GM12892 (cell line): ENCODE measurements at regions not wholly inside any gene's neighbourhood (a gene's known extent, or its start where the extent isn't known, plus 50 kb on each side); places are given as distances from the start of the nearest gene placed in this dataset.

Experiments used
- POLR2A ChIP-seq: IDR thresholded peaks from 2 replicates; pipeline ENCODE4 v1.6.1; 2011; ENCODE audit warnings: low read depth, low read length, control low read depth
- POLR2AphosphoS5 ChIP-seq: IDR thresholded peaks from 2 replicates; pipeline ENCODE4 v1.6.1; 2011; ENCODE audit warnings: low read depth, low read length, control low read depth

DNA sequence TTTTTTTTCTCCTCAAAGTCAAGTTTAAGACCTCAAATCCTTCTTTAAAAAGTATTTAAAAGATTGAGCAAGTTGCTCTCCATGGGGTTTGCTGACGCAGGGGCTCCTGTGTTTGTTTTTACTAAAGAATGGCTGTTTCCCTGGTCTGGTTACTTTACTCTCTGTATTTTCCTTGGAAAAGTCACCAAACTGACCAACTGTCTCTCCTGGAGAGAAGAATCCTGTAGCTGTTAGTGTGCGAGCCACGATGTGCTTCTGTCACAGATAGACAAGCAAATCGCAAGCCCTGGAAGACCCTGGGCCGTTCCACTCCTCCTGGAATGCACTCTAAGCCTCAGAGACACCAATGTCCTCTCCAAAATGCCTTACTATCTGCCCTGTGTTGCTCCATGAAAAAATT is 212.1 kb downstream of the CHIC2 start:
- TF ChIP-seq POLR2AphosphoS5: no peak
- no peak for TF ChIP-seq POLR2A
